Upper lobe of left lung (tissue), 4 donors: ENCODE measurements at regions not wholly inside any gene's neighbourhood (a gene's known extent, or its start where the extent isn't known, plus 50 kb on each side); places are given as distances from the start of the nearest gene placed in this dataset.

Experiments used
- EP300 ChIP-seq, 4 donors: sonication (generic); formaldehyde crosslinking; IDR thresholded peaks; one replicate each; pipeline ENCODE4 v1.5.1; 2017; ENCODE audit warnings: antibody characterized with exemption in 4 of 4, control low read depth in 2 of 4
- POLR2A ChIP-seq, 4 donors: fragments of 450-650 bp; IDR thresholded peaks; one replicate each; pipeline ENCODE4 v1.5.1; 2016 to 2017; ENCODE audit warnings: antibody characterized with exemption in 4 of 4, mild to moderate bottlenecking in 2 of 4

- no peak for TF ChIP-seq POLR2A (IDR thresholded peaks at IDR 0.05)
- TF ChIP-seq EP300 (IDR thresholded peaks at IDR 0.05), result no peak
Measured at GRCh38 chr2:236965841-236966096, 119.9 kb upstream of the COPS8 start.
